ENCODE measurements at regions not wholly inside any gene's neighbourhood (a gene's known extent, or its start where the extent isn't known, plus 50 kb on each side); places are given as distances from the start of the nearest gene placed in this dataset.
A peak's percentile ranks its signal among the peaks of the same experiment; 100 is the strongest.

DNA sequence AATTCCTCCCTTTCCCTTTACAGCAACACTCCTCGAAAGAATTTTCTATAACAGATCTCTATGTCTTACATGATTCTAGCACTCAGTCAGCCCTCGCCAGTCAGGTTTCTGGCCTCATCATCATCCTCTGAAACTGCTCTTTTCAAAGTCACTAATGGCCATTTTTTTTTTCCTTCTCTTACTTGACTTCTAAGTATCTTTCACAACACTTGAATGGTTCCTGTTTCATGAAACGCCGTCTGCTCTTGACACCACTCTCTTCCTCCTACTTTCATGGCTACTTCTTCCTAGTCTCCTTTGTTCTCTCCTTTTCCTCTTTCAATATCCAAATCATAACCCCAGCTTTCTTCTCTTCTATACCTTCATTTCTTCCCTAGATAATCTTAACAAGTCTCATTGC is 100.5 kb upstream of the NRP1 start:
- H3K27me3 ChIP-seq (ENCODE audit: control insufficient read depth in 2 of 2, insufficient read depth in 2 of 2, low read length in 2 of 2) = peaks cover 0 to 4% of the 10 kb centered on the region in 2 donors
- H3K4me1 ChIP-seq (ENCODE audit: control insufficient read depth in 1 of 2, insufficient read depth in 2 of 2, low read length in 2 of 2) = peaks cover 11 to 12% of the 10 kb centered on the region in 2 donors
- TF ChIP-seq CTCF (IDR thresholded peaks at IDR 0.05) = no peak
- peak overlapping the region; percentile 35 for H3K4me2 ChIP-seq (replicated peaks; ENCODE audit: extremely low read depth, low read length, poor library complexity, severe bottlenecking)
- Mint-ChIP-seq H3K4me3 (no peak overlapping the region), H3K36me3 (no peaks in the 10 kb centered on the region), H3K4me1 (no peaks in the 10 kb centered on the region), H3K27ac (no peak overlapping the region), H3K9me3 (peaks cover 0 to 11% (median 0%) of the 10 kb centered on the region in 7 donors), H3K27me3 (ENCODE audit: low read depth in 3 of 3) (peaks cover 2 to 6% (median 6%) of the 10 kb centered on the region in 3 donors)
- H2AFZ ChIP-seq (ENCODE audit: insufficient read depth, low read depth, low read length, poor library complexity, severe bottlenecking) = no peak overlapping the region
- no peak overlapping the region for H3K4me3 ChIP-seq (replicated peaks in 1 of 3; ENCODE audit: low read depth in 2 of 3, low read length in 3 of 3)
- peak; percentile 34 to 70 (median 69) for DNase-seq
- H3K27ac ChIP-seq (ENCODE audit: low read depth in 1 of 2, low read length in 2 of 2) = no peak overlapping the region
- no peaks in the 10 kb centered on the region for H4K20me1 ChIP-seq (ENCODE audit: insufficient read depth, low read length)
- no peaks in the 10 kb centered on the region for H3K79me2 ChIP-seq (ENCODE audit: insufficient read depth, low read length)
- no peaks in the 10 kb centered on the region for H3K36me3 ChIP-seq (replicated peaks in 1 of 2; ENCODE audit: control insufficient read depth in 1 of 2, insufficient read depth in 2 of 2, low read length in 2 of 2)
- H3K9ac ChIP-seq (ENCODE audit: insufficient read depth, low read length, poor library complexity, severe bottlenecking) = no peak overlapping the region
- intact Hi-C loops (cut with micrococcal nuclease) = no loop called here
- WGBS (ENCODE audit: insufficient coverage) = 22% methylated on average over 4 of the region's 4 CpGs
- H3K9me3 ChIP-seq (replicated peaks in 1 of 2; ENCODE audit: control insufficient read depth in 1 of 2, insufficient read depth in 1 of 2, low read length in 2 of 2) = no peaks in the 10 kb centered on the region

- H3K36me3 Mint-ChIP-seq = no peaks in the 10 kb centered on the region
- Histone ChIP-seq H3K4me1 (ENCODE audit: control insufficient read depth in 1 of 2, insufficient read depth in 2 of 2, low read length in 2 of 2) (no peaks in the 10 kb centered on the region), H3K4me3 (replicated peaks in 1 of 3; ENCODE audit: low read depth in 2 of 3, low read length in 3 of 3) (no peak overlapping the region), H3K36me3 (replicated peaks in 1 of 2; ENCODE audit: control insufficient read depth in 1 of 2, insufficient read depth in 2 of 2, low read length in 2 of 2) (no peaks in the 10 kb centered on the region), H2AFZ (ENCODE audit: insufficient read depth, low read depth, low read length, poor library complexity, severe bottlenecking) (no peak overlapping the region), H3K79me2 (ENCODE audit: insufficient read depth, low read length) (no peaks in the 10 kb centered on the region), H3K27ac (ENCODE audit: low read depth in 1 of 2, low read length in 2 of 2) (no peak overlapping the region), H3K4me2 (replicated peaks; ENCODE audit: extremely low read depth, low read length, poor library complexity, severe bottlenecking) (no peak overlapping the region), H3K9me3 (replicated peaks in 1 of 2; ENCODE audit: control insufficient read depth in 1 of 2, insufficient read depth in 1 of 2, low read length in 2 of 2) (no peaks in the 10 kb centered on the region), H4K20me1 (ENCODE audit: insufficient read depth, low read length) (no peaks in the 10 kb centered on the region), H3K9ac (ENCODE audit: insufficient read depth, low read length, poor library complexity, severe bottlenecking) (no peak overlapping the region), H3K27me3 (ENCODE audit: control insufficient read depth in 2 of 2, insufficient read depth in 2 of 2, low read length in 2 of 2) (peaks cover 2 to 3% of the 10 kb centered on the region in 2 donors)
- no peak for DNase-seq
- H3K9me3 Mint-ChIP-seq = peaks cover 0 to 2% (median 0%) of the 10 kb centered on the region in 7 donors
- intact Hi-C loops (cut with micrococcal nuclease) = no loop called here
- no peaks in the 10 kb centered on the region for H3K4me1 Mint-ChIP-seq
- H3K4me3 Mint-ChIP-seq = no peak overlapping the region
- 100% methylated on average over 1 of the region's 4 CpGs for WGBS (ENCODE audit: insufficient coverage)
- peaks cover 0 to 14% (median 10%) of the 10 kb centered on the region in 3 donors for H3K27me3 Mint-ChIP-seq (ENCODE audit: low read depth in 3 of 3)
- no peak overlapping the region for H3K27ac Mint-ChIP-seq
- TF ChIP-seq CTCF (IDR thresholded peaks at IDR 0.05) = no peak
Measured at GRCh38 chr10:33428682-33429081, 94.2 kb upstream of the NRP1 start.

Measured in CD14-positive monocyte (primary cell).